ENCODE measurements at regions not wholly inside any gene's neighbourhood (a gene's known extent, or its start where the extent isn't known, plus 50 kb on each side); places are given as distances from the start of the nearest gene placed in this dataset.

- TF ChIP-seq SIRT6 (IDR thresholded peaks at IDR 0.05; ENCODE audit: low read length) = no peak
- TF ChIP-seq TAF7 (optimal IDR thresholded peaks at IDR 0.05; ENCODE audit: borderline replicate concordance, low read depth, low read length) = no peak
Observed at GRCh38 chr5:74342182-74342581, 298.3 kb downstream of the ENC1 start (continued).
